Fibroblast of lung (primary cell): ENCODE measurements at regions not wholly inside any gene's neighbourhood (a gene's known extent, or its start where the extent isn't known, plus 50 kb on each side); places are given as distances from the start of the nearest gene placed in this dataset.

ENCODE experiments used
- DNase-seq, 2 donors: peaks; one replicate each; pipeline versions ENCODE4 v3.0.0 to v3.0.0-alpha.2; 2010; ENCODE audit warnings: low read depth in 2 of 2
- H2AFZ ChIP-seq: 2 replicates; pipeline ENCODE4 v1.5.1; 2012; ENCODE audit warnings: low read length, control low read depth, inconsistent platforms
- H3K27ac ChIP-seq: 2 replicates; pipeline ENCODE4 v1.5.1; 2011; ENCODE audit warnings: low read length, control low read depth; ENCODE audit not compliant: insufficient read depth
- H3K27me3 ChIP-seq: 2 replicates; pipeline ENCODE4 v1.5.1; 2011; ENCODE audit warnings: mild to moderate bottlenecking, low read length; ENCODE audit not compliant: control insufficient read depth, insufficient read depth
- H3K36me3 ChIP-seq: 2 replicates; pipeline ENCODE4 v1.5.1; 2011; ENCODE audit warnings: low read length; ENCODE audit not compliant: control insufficient read depth, insufficient read depth
- H3K4me1 ChIP-seq: 2 replicates; pipeline ENCODE4 v1.5.1; 2011; ENCODE audit warnings: low read length; ENCODE audit not compliant: control insufficient read depth, insufficient read depth; ENCODE audit errors: extremely low read depth
- H3K4me2 ChIP-seq: 2 replicates; pipeline ENCODE4 v1.5.1; 2011; ENCODE audit warnings: low read length, control low read depth; ENCODE audit not compliant: insufficient read depth; ENCODE audit errors: extremely low read depth
- H3K4me3 ChIP-seq, 4 experiments: fragments of 200-600 bp in 1 of 4; sonication (generic) in 1 of 4; replicated peaks in 1 of 4; 2 replicates each; pipeline ENCODE4 v1.5.1; 2011 to 2016; ENCODE audit warnings: low read length in 4 of 4, low read depth in 3 of 4, mild to moderate bottlenecking in 3 of 4, control low read depth in 2 of 4, inconsistent platforms in 1 of 4, mixed read lengths in 1 of 4; ENCODE audit not compliant: insufficient read depth in 1 of 4; ENCODE audit errors: control extremely low read depth in 1 of 4
- H3K79me2 ChIP-seq: 2 replicates; pipeline ENCODE4 v1.5.1; 2012; ENCODE audit warnings: mild to moderate bottlenecking, low read length, inconsistent platforms; ENCODE audit not compliant: control insufficient read depth, insufficient read depth
- H3K9ac ChIP-seq: 2 replicates; pipeline ENCODE4 v1.5.1; 2011; ENCODE audit warnings: mild to moderate bottlenecking, low read length, control low read depth; ENCODE audit not compliant: insufficient read depth
- H3K9me3 ChIP-seq: 2 replicates; pipeline ENCODE4 v1.5.1; 2012; ENCODE audit warnings: low read depth, low read length; ENCODE audit not compliant: control insufficient read depth, insufficient read depth
- H4K20me1 ChIP-seq: 2 replicates; pipeline ENCODE4 v1.5.1; 2011; ENCODE audit warnings: low read length; ENCODE audit not compliant: control insufficient read depth, insufficient read depth; ENCODE audit errors: extremely low read depth
- CTCF ChIP-seq, 2 donors: IDR thresholded peaks in 1 of 2; conservative IDR thresholded peaks in 1 of 2; 1 replicate in 1 of 2; 2 replicates in 1 of 2; pipeline ENCODE4 v1.5.1; 2011 to 2012; ENCODE audit warnings: low read length in 2 of 2, control low read depth in 1 of 2, inconsistent platforms in 1 of 2, low read depth in 1 of 2, mild to moderate bottlenecking in 1 of 2
- EZH2 ChIP-seq: IDR thresholded peaks from 2 replicates; pipeline ENCODE4 v1.5.1; 2012; ENCODE audit warnings: low read length, control low read depth, mild to moderate bottlenecking; ENCODE audit errors: missing control alignments

GRCh38 chr2:183881978-183882377 lies 716.4 kb upstream of the ZNF804A start:
- Histone ChIP-seq H3K79me2 (no peaks in the 10 kb centered on the region), H3K36me3 (no peaks in the 10 kb centered on the region), H3K9me3 (no peaks in the 10 kb centered on the region), H2AFZ (no peak overlapping the region), H4K20me1 (no peaks in the 10 kb centered on the region), H3K4me3 (no peak overlapping the region), H3K4me1 (no peaks in the 10 kb centered on the region), H3K4me2 (no peak overlapping the region), H3K27me3 (no peaks in the 10 kb centered on the region), H3K9ac (no peak overlapping the region), H3K27ac (no peak overlapping the region)
- no peak for TF ChIP-seq CTCF (conservative IDR thresholded peaks at IDR 0.05 in 1 of 2, IDR thresholded peaks at IDR 0.05 in 1 of 2; ENCODE audit: low read depth in 1 of 2, low read length in 2 of 2)
- no peak for TF ChIP-seq EZH2
- no peak for DNase-seq

- H4K20me1 ChIP-seq, result no peaks in the 10 kb centered on the region
- no peaks in the 10 kb centered on the region for H3K27me3 ChIP-seq
- DNase-seq, result no peak
- no peaks in the 10 kb centered on the region for H3K4me1 ChIP-seq
- TF ChIP-seq EZH2, result no peak
- no peak for TF ChIP-seq CTCF (conservative IDR thresholded peaks at IDR 0.05 in 1 of 2, IDR thresholded peaks at IDR 0.05 in 1 of 2; ENCODE audit: low read depth in 1 of 2, low read length in 2 of 2)
- no peaks in the 10 kb centered on the region for H3K36me3 ChIP-seq
- H3K79me2 ChIP-seq, result no peaks in the 10 kb centered on the region
- no peaks in the 10 kb centered on the region for H3K9me3 ChIP-seq
- no peak overlapping the region for H3K9ac ChIP-seq
- no peak overlapping the region for H3K27ac ChIP-seq
- H3K4me2 ChIP-seq, result no peak overlapping the region
- no peak overlapping the region for H3K4me3 ChIP-seq
- H2AFZ ChIP-seq, result no peak overlapping the region
These were observed 705.9 kb upstream of the ZNF804A start for GRCh38 chr2:183892315-183892941.

GRCh38 chr2:183898641-183899040 lies 699.7 kb upstream of the ZNF804A start:
- Histone ChIP-seq H3K27me3 (no peaks in the 10 kb centered on the region), H3K4me1 (no peaks in the 10 kb centered on the region), H3K4me2 (no peak overlapping the region), H3K27ac (no peak overlapping the region), H2AFZ (no peak overlapping the region), H4K20me1 (no peaks in the 10 kb centered on the region), H3K9ac (no peak overlapping the region), H3K4me3 (no peak overlapping the region), H3K79me2 (no peaks in the 10 kb centered on the region), H3K9me3 (no peaks in the 10 kb centered on the region), H3K36me3 (no peaks in the 10 kb centered on the region)
- DNase-seq, result peak in 1 of 2 donors; percentile 18
- no peak for TF ChIP-seq CTCF (conservative IDR thresholded peaks at IDR 0.05 in 1 of 2, IDR thresholded peaks at IDR 0.05 in 1 of 2; ENCODE audit: low read depth in 1 of 2, low read length in 2 of 2)
